ENCODE measurements at regions not wholly inside any gene's neighbourhood (a gene's known extent, or its start where the extent isn't known, plus 50 kb on each side); places are given as distances from the start of the nearest gene placed in this dataset.
"Not testable (repeated sequence)": the region's sequence is repeated elsewhere in the genome, so short reads cannot be mapped to it uniquely, and the experiment has no call there.

DNA sequence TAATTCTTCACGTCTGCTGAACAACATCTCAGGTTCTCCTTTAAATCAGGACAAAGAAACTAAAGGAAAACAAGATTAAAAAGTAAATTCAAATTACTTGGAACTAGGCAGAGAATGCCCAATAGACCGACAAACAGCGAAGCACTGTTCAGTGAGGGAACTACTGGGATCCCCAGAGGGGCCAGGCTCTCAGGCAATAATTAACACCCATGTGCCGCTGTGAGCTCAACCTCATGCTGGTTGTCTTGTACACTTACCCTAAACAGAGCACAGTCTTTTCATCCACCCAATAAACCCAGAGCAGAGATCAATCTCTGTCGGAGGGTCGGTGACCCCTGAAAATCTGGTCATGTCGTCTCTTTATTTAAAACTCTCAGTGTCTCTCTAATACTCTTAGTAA lies 229.9 kb upstream of the CRIM1 start:
- Histone ChIP-seq H3K27me3 (ENCODE audit: low read length) (peaks cover 45% of the 10 kb centered on the region), H4K20me1 (ENCODE audit: low read length) (no peaks in the 10 kb centered on the region), H3K4me2 (ENCODE audit: low read length) (no peak overlapping the region), H3K79me2 (ENCODE audit: low read length) (no peaks in the 10 kb centered on the region), H3K4me3 (ENCODE audit: low read length) (no peak overlapping the region), H3K4me1 (ENCODE audit: insufficient read depth, low read length) (no peaks in the 10 kb centered on the region), H2AFZ (ENCODE audit: low read length) (no peak overlapping the region), H3K9me2 (replicated peaks; ENCODE audit: low read length) (no peaks in the 10 kb centered on the region), H3K9ac (ENCODE audit: low read length) (no peak overlapping the region), H3K9me3 (ENCODE audit: low read length) (no peaks in the 10 kb centered on the region), H3F3A (ENCODE audit: low read length, unreplicated experiment) (no peaks in the 10 kb centered on the region), H3K27ac (ENCODE audit: low read length) (no peak overlapping the region), H3K36me3 (ENCODE audit: low read depth, low read length) (no peaks in the 10 kb centered on the region)
- intact Hi-C loops (cut with micrococcal nuclease), result no loop called here
- CTCF ChIA-PET, result no interaction called here
- TF ChIP-seq EZH2phosphoT487 (IDR thresholded peaks at IDR 0.05; ENCODE audit: borderline replicate concordance, low read length), result no peak
- TF ChIP-seq CTCF (conservative IDR thresholded peaks at IDR 0.05; ENCODE audit: low read depth, low read length), result no peak
- no peak for TF ChIP-seq EZH2 (IDR thresholded peaks at IDR 0.05; ENCODE audit: low read length, unreplicated experiment)
- ATAC-seq, result no peak
- no peak for DNase-seq
- POLR2A ChIA-PET (ENCODE audit: unreplicated experiment), result interaction anchor here (0.7 kb wide), 1 partner anchor 227 kb away, joined by 4 read pairs; no protein-coding TSS in a partner anchor
- BruUV-seq (replicated peaks), result no TSS peak

DNA sequence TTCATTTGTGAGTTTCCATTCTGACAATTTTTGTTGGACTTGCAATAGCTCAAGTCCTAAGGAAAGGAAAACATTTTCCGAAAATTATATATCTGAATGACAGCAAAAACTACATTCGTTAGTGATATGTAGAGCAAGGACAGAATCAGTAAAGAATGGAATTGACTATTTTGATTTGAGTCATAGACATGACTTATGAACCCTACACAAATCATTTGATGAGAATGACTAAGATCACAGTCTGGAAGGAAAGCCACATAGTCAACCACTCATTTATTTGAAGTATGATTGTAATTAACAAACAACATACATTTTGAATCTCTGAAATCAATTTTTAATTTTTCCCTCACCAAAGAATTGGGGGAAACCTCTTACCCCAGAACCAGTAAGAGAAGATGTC lies 231.6 kb upstream of the CRIM1 start:
- Histone ChIP-seq H3K4me1 (ENCODE audit: insufficient read depth, low read length) (no peaks in the 10 kb centered on the region), H3K79me2 (ENCODE audit: low read length) (no peaks in the 10 kb centered on the region), H3K9ac (ENCODE audit: low read length) (no peak overlapping the region), H3K9me2 (replicated peaks; ENCODE audit: low read length) (no peaks in the 10 kb centered on the region), H2AFZ (ENCODE audit: low read length) (no peak overlapping the region), H4K20me1 (ENCODE audit: low read length) (no peaks in the 10 kb centered on the region), H3K27me3 (ENCODE audit: low read length) (peaks cover 45% of the 10 kb centered on the region), H3F3A (ENCODE audit: low read length, unreplicated experiment) (no peaks in the 10 kb centered on the region), H3K27ac (ENCODE audit: low read length) (no peak overlapping the region), H3K4me3 (ENCODE audit: low read length) (no peak overlapping the region), H3K4me2 (ENCODE audit: low read length) (no peak overlapping the region), H3K9me3 (ENCODE audit: low read length) (no peaks in the 10 kb centered on the region), H3K36me3 (ENCODE audit: low read depth, low read length) (no peaks in the 10 kb centered on the region)
- ATAC-seq, result no peak
- ChIA-PET CTCF (no interaction called here), POLR2A (ENCODE audit: unreplicated experiment) (no interaction called here)
- TF ChIP-seq EZH2phosphoT487 (IDR thresholded peaks at IDR 0.05; ENCODE audit: borderline replicate concordance, low read length), result no peak
- TF ChIP-seq EZH2 (IDR thresholded peaks at IDR 0.05; ENCODE audit: low read length, unreplicated experiment), result no peak
- no peak for TF ChIP-seq CTCF (conservative IDR thresholded peaks at IDR 0.05; ENCODE audit: low read depth, low read length)
- intact Hi-C loops (cut with micrococcal nuclease), result no loop called here
- no TSS peak for BruUV-seq (replicated peaks)
- DNase-seq, result no peak

- H3K79me2 ChIP-seq (ENCODE audit: low read length), result no peaks in the 10 kb centered on the region
- H3K27ac ChIP-seq (ENCODE audit: low read length), result no peak overlapping the region
- no peak overlapping the region for H3K9ac ChIP-seq (ENCODE audit: low read length)
- intact Hi-C loops (cut with micrococcal nuclease), result no loop called here
- TF ChIP-seq EZH2phosphoT487 (IDR thresholded peaks at IDR 0.05; ENCODE audit: borderline replicate concordance, low read length), result no peak
- no peak for TF ChIP-seq CTCF (conservative IDR thresholded peaks at IDR 0.05; ENCODE audit: low read depth, low read length)
- no peak for TF ChIP-seq EZH2 (IDR thresholded peaks at IDR 0.05; ENCODE audit: low read length, unreplicated experiment)
- no peaks in the 10 kb centered on the region for H3K27me3 ChIP-seq (ENCODE audit: low read length)
- BruUV-seq (replicated peaks), result no TSS peak
- no peaks in the 10 kb centered on the region for H4K20me1 ChIP-seq (ENCODE audit: low read length)
- H2AFZ ChIP-seq (ENCODE audit: low read length), result no peak overlapping the region
- H3K9me2 ChIP-seq (replicated peaks; ENCODE audit: low read length), result no peaks in the 10 kb centered on the region
- ATAC-seq, result no peak
- POLR2A ChIA-PET (ENCODE audit: unreplicated experiment), result no interaction called here
- H3K4me2 ChIP-seq (ENCODE audit: low read length), result no peak overlapping the region
- no peaks in the 10 kb centered on the region for H3K9me3 ChIP-seq (ENCODE audit: low read length)
- DNase-seq, result no peak
- no peaks in the 10 kb centered on the region for H3F3A ChIP-seq (ENCODE audit: low read length, unreplicated experiment)
- H3K4me3 ChIP-seq (ENCODE audit: low read length), result no peak overlapping the region
- no peaks in the 10 kb centered on the region for H3K36me3 ChIP-seq (ENCODE audit: low read depth, low read length)
- CTCF ChIA-PET, result no interaction called here
- no peaks in the 10 kb centered on the region for H3K4me1 ChIP-seq (ENCODE audit: insufficient read depth, low read length)
These were observed 258.6 kb upstream of the CRIM1 start for GRCh38 chr2:36097022-36097421.

- H3K27me3 ChIP-seq (ENCODE audit: low read length), result peaks cover 20% of the 10 kb centered on the region
- H3K27ac ChIP-seq (ENCODE audit: low read length); H3K9me2 ChIP-seq (replicated peaks; ENCODE audit: low read length); H3K9me3 ChIP-seq (ENCODE audit: low read length); ATAC-seq; H2AFZ ChIP-seq (ENCODE audit: low read length); CTCF ChIA-PET; intact Hi-C loops (cut with micrococcal nuclease); H3K4me1 ChIP-seq (ENCODE audit: insufficient read depth, low read length); H4K20me1 ChIP-seq (ENCODE audit: low read length); H3F3A ChIP-seq (ENCODE audit: low read length, unreplicated experiment); DNase-seq; BruUV-seq (replicated peaks); H3K79me2 ChIP-seq (ENCODE audit: low read length); H3K4me2 ChIP-seq (ENCODE audit: low read length); H3K9ac ChIP-seq (ENCODE audit: low read length); H3K36me3 ChIP-seq (ENCODE audit: low read depth, low read length); H3K4me3 ChIP-seq (ENCODE audit: low read length); POLR2A ChIA-PET (ENCODE audit: unreplicated experiment): not testable (repeated sequence)
These were observed 263.5 kb upstream of the CRIM1 start for GRCh38 chr2:36091844-36092741.
